Smooth muscle cell (in vitro differentiated cells): ENCODE measurements at regions not wholly inside any gene's neighbourhood (a gene's known extent, or its start where the extent isn't known, plus 50 kb on each side); places are given as distances from the start of the nearest gene placed in this dataset.

Experiments used
- DNase-seq: peaks from one replicate; lab custom pipeline; 2025; ENCODE audit not compliant: unreplicated experiment; lab: John Stamatoyannopoulos, UW
- H2AFZ ChIP-seq: fragments of 200-600 bp; sonication (generic); 2 replicates; pipeline ENCODE4 v1.6.0; 2016; ENCODE audit warnings: antibody characterized with exemption, low read depth, mild to moderate bottlenecking
- H3F3A ChIP-seq: fragments of 200-600 bp; sonication (generic); 2 replicates; pipeline ENCODE4 v1.6.0; 2017; ENCODE audit warnings: antibody characterized with exemption, low read depth
- H3K27ac ChIP-seq: fragments of 200-600 bp; sonication (generic); 2 replicates; pipeline ENCODE4 v1.5.1; 2016; ENCODE audit warnings: low read depth, mild to moderate bottlenecking
- H3K27me3 ChIP-seq: fragments of 200-600 bp; sonication (generic); 2 replicates; pipeline ENCODE4 v1.6.1; 2016; ENCODE audit warnings: low read depth, mild to moderate bottlenecking
- H3K36me3 ChIP-seq: fragments of 200-600 bp; sonication (generic); 2 replicates; pipeline ENCODE4 v1.5.1; 2016; ENCODE audit warnings: low read depth
- H3K4me1 ChIP-seq: fragments of 200-600 bp; sonication (generic); 2 replicates; pipeline ENCODE4 v1.5.1; 2016; ENCODE audit warnings: low read depth
- H3K4me2 ChIP-seq: fragments of 200-600 bp; sonication (generic); 2 replicates; pipeline ENCODE4 v1.6.0; 2016; ENCODE audit warnings: mild to moderate bottlenecking
- H3K4me3 ChIP-seq: fragments of 200-600 bp; sonication (generic); 2 replicates; pipeline ENCODE4 v1.5.1; 2016; ENCODE audit warnings: mild to moderate bottlenecking
- H3K79me2 ChIP-seq: fragments of 200-600 bp; sonication (generic); 2 replicates; pipeline ENCODE4 v1.6.0; 2016; ENCODE audit warnings: low read depth, mild to moderate bottlenecking
- H3K9ac ChIP-seq: fragments of 200-600 bp; sonication (generic); 2 replicates; pipeline ENCODE4 v1.6.0; 2016; ENCODE audit warnings: low read depth
- H3K9me3 ChIP-seq: fragments of 200-600 bp; sonication (generic); replicated peaks from 2 replicates; pipeline ENCODE4 v1.5.1; 2016; ENCODE audit warnings: low read depth
- H4K20me1 ChIP-seq: fragments of 200-600 bp; sonication (generic); 2 replicates; pipeline ENCODE4 v1.6.0; 2016; ENCODE audit warnings: low read depth
- CTCF ChIP-seq: fragments of 200-600 bp; sonication (generic); IDR thresholded peaks from 2 replicates; pipeline ENCODE4 v1.5.1; 2017; ENCODE audit warnings: borderline replicate concordance, mild to moderate bottlenecking, antibody characterized with exemption; ENCODE audit not compliant: insufficient read depth, poor library complexity, severe bottlenecking
- WGBS: methylation state at CpG from one replicate; pipeline ENCODE4 v1.1.7; 2016; ENCODE audit warnings: low lambda C conversion rate; 5-methylcytosine and 5-hydroxymethylcytosine counted together

DNA sequence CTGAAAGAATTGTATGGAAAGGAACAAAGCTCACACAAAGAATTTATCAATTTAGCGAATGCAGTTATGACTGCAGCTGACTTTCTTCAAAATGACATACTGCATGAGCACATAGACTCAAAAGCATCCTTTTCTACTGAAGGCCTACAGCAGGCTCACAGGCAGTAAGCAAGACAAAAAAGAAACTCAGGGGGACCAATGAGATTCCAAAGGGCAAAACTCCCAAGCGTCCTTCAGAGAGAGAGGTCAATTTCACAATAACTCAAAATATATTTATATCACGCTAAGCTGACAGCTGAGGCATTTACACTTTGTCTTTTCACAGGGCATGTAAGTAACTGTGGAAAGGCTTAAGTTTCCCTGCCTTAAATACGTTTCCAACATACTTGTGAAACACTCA is 427.9 kb upstream of the RASGRP1 start:
- H3K9me3 ChIP-seq, result no peaks in the 10 kb centered on the region
- H3K27me3 ChIP-seq, result no peaks in the 10 kb centered on the region
- H3K4me2 ChIP-seq, result no peak overlapping the region
- H3K27ac ChIP-seq, result no peak overlapping the region
- no peak overlapping the region for H3K9ac ChIP-seq
- no peaks in the 10 kb centered on the region for H4K20me1 ChIP-seq
- no peaks in the 10 kb centered on the region for H3K36me3 ChIP-seq
- no peaks in the 10 kb centered on the region for H3K4me1 ChIP-seq
- DNase-seq, result no peak
- H3K79me2 ChIP-seq, result no peaks in the 10 kb centered on the region
- TF ChIP-seq CTCF, result no peak
- H3K4me3 ChIP-seq, result no peak overlapping the region
- H2AFZ ChIP-seq, result peak overlapping the region; percentile 53
- no peaks in the 10 kb centered on the region for H3F3A ChIP-seq
- 52% methylated on average over 4 of the region's 4 CpGs for WGBS

DNA sequence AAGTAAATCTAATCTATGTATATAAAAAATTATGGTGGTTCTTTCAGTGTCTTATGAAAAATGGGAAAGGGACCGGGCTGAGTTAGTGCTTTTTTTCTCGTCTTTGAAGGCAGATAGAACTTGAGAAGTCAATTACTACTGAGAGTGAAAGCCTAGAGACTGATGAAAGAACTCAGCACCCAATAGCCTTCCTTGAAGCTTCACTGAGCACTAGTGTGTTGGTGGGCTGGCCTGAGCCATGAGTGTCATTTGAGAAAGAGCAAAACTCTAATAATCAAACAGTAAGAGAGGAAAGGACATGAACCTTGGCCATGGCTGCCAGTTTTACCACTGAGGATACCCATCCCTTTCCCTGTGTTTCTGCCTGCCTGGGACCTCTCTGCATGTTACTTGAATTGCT is 428.3 kb upstream of the RASGRP1 start:
- H3K4me1 ChIP-seq, result no peaks in the 10 kb centered on the region
- no peak overlapping the region for H3K27ac ChIP-seq
- no peak overlapping the region for H3K9ac ChIP-seq
- H3F3A ChIP-seq, result no peaks in the 10 kb centered on the region
- H3K4me2 ChIP-seq, result no peak overlapping the region
- H3K9me3 ChIP-seq, result no peaks in the 10 kb centered on the region
- DNase-seq, result no peak
- no peaks in the 10 kb centered on the region for H3K79me2 ChIP-seq
- TF ChIP-seq CTCF, result no peak
- no peak overlapping the region for H3K4me3 ChIP-seq
- no peaks in the 10 kb centered on the region for H3K27me3 ChIP-seq
- H2AFZ ChIP-seq, result peak overlapping the region; percentile 53
- H3K36me3 ChIP-seq, result no peaks in the 10 kb centered on the region
- H4K20me1 ChIP-seq, result no peaks in the 10 kb centered on the region
- WGBS, result 78% methylated on average over 2 of the region's 2 CpGs

DNA sequence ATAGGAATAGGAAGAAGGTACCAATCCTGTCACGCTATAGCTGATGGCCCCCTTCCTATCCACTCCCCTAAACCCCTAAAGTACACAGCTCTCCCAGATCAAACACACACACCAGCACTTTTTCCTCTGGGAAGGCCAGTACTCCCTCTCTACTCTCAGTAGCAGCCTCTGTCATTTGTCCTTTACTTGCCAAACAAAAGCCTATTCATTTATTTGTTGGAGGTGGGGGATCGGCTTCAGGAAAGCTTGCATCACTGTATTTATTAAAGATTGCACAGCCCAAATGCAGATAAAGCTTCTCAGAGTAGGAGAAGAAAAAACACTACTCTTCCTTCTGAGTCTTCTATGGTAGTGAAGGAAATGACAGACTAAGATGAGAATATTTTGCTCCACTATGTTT is 429.7 kb upstream of the RASGRP1 start:
- H3K36me3 ChIP-seq, result no peaks in the 10 kb centered on the region
- no peak for TF ChIP-seq CTCF
- no peak overlapping the region for H3K27ac ChIP-seq
- WGBS, result 34% methylated on average over 2 of the region's 2 CpGs
- DNase-seq, result no peak
- no peaks in the 10 kb centered on the region for H3K27me3 ChIP-seq
- no peaks in the 10 kb centered on the region for H3F3A ChIP-seq
- H3K4me3 ChIP-seq, result no peak overlapping the region
- H3K9ac ChIP-seq, result no peak overlapping the region
- H3K9me3 ChIP-seq, result no peaks in the 10 kb centered on the region
- H3K4me1 ChIP-seq, result no peaks in the 10 kb centered on the region
- peak overlapping the region; percentile 60 for H2AFZ ChIP-seq
- H3K79me2 ChIP-seq, result no peaks in the 10 kb centered on the region
- H4K20me1 ChIP-seq, result no peaks in the 10 kb centered on the region
- no peak overlapping the region for H3K4me2 ChIP-seq

DNA sequence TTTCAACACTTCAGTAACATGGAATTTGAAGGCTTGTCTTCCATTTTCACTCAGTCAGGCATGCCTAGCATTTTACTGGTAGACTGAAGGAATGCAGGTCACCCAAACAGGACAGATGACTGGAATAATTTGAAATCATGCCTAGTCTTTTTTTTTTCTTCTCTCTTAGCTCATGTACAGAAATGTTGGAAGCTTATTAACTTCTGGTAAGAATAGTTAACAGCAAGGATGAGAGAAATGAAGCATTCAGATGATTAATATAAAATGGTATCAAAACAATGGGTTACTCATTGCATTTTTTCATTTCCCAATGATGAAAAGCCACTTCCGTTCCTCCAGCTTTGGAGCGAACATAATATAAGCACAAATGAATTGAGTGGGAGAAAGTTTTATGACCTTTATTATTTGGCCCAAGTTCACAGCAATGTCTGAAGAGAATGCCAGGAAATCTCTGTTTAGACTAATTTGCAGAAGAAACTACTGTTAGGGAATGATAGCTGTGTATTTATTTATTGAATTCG is 431.6 kb upstream of the RASGRP1 start:
- 70% methylated on average over 3 of the region's 3 CpGs for WGBS
- H3F3A ChIP-seq, result no peaks in the 10 kb centered on the region
- no peak for DNase-seq
- H3K27me3 ChIP-seq, result no peaks in the 10 kb centered on the region
- H3K4me3 ChIP-seq, result no peak overlapping the region
- H2AFZ ChIP-seq, result no peak overlapping the region
- no peaks in the 10 kb centered on the region for H3K36me3 ChIP-seq
- H3K4me2 ChIP-seq, result peak overlapping the region; percentile 53
- H3K4me1 ChIP-seq, result no peaks in the 10 kb centered on the region
- no peaks in the 10 kb centered on the region for H3K79me2 ChIP-seq
- no peaks in the 10 kb centered on the region for H3K9me3 ChIP-seq
- no peak overlapping the region for H3K9ac ChIP-seq
- TF ChIP-seq CTCF, result no peak
- no peak overlapping the region for H3K27ac ChIP-seq
- no peaks in the 10 kb centered on the region for H4K20me1 ChIP-seq
